GM12874 (cell line): ENCODE measurements at regions not wholly inside any gene's neighbourhood (a gene's known extent, or its start where the extent isn't known, plus 50 kb on each side); places are given as distances from the start of the nearest gene placed in this dataset.

Experiments used
- TF ChIP-seq, protein P1 (sequence below): IDR thresholded peaks from 2 replicates; pipeline ENCODE4 v1.5.1; 2011; ENCODE audit warnings: low read depth, mild to moderate bottlenecking, control low read depth, low read length, moderate library complexity; ENCODE audit not compliant: insufficient read depth

DNA sequence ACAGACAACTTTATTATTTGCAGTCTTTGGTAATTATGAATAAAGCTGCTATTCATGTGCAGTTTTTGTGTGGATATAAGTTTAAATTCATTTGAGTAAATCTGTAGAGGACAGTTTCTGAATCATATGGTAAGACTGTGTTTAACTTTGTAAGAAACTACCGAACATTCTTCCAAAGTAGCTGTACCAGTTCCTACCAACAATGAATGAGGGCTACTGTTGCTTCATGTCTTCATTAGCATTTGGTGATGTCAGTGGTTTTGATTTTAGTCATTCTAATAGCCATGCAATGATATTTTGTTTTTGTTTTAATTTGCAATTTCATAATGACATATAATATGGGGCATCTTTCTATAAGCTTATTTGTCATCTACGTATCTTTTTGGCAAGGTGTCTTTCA is 501.3 kb upstream of the RORB start:
- TF ChIP-seq, protein P1, sequence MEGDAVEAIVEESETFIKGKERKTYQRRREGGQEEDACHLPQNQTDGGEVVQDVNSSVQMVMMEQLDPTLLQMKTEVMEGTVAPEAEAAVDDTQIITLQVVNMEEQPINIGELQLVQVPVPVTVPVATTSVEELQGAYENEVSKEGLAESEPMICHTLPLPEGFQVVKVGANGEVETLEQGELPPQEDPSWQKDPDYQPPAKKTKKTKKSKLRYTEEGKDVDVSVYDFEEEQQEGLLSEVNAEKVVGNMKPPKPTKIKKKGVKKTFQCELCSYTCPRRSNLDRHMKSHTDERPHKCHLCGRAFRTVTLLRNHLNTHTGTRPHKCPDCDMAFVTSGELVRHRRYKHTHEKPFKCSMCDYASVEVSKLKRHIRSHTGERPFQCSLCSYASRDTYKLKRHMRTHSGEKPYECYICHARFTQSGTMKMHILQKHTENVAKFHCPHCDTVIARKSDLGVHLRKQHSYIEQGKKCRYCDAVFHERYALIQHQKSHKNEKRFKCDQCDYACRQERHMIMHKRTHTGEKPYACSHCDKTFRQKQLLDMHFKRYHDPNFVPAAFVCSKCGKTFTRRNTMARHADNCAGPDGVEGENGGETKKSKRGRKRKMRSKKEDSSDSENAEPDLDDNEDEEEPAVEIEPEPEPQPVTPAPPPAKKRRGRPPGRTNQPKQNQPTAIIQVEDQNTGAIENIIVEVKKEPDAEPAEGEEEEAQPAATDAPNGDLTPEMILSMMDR: no peak

DNA sequence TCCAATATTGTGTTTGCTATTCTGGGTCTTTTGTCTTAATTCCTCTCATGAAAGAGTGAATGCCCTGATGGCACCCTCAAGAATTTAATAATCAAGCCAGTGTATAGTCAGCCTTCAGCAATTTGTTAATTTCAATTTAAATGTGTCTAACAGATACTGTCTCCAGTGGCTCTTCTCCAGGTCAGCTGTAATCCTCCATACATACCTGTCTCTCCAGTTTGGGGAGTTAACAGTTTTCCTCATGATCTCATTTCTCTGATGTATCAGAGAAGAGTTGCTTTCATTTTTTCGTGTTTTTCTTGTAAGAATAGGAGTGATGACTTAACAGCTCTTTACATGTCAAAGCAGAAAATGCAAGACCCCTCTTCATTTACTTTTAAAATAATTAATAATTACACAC is 500.3 kb upstream of the RORB start:
- TF ChIP-seq, protein P1: no peak

DNA sequence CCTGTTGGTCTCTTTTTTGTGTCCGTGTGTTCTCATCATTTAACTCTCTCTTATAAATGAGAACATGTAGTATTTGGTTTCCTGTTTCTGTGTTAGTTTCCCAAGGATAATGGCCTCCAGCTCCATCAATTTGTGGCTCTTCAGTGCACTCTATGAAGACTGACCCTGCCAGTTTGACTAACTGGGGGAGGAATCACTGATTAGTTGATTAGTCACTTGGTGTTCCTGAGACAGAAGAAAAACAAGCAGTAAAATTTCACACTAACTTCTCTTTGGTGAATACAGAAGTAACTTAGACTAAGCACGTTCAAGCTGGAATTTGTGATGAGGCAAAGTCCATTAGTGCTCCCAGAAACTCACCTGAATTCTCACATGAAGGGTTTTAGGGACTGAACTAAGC is 495.8 kb upstream of the RORB start:
- TF ChIP-seq, protein P1: no peak

DNA sequence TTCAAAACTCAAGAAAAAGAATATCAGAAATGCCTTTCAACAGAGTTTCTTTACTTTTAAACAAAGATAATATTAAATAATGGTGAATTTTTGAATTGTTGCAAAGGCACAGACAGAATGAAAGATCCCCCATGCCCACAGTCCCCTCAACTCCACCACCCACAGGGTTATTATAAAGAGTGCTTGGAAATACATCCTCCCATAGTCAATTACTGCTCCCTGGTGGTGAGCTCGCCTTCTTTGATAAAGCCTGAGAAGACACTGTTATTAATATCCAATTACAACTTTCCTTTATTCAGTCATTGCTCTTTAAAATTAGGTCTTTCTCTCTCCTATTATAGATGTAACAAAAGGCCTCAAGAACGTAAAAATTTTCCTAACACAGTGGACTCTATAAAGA is 490.2 kb upstream of the RORB start:
- TF ChIP-seq, protein P1: no peak

DNA sequence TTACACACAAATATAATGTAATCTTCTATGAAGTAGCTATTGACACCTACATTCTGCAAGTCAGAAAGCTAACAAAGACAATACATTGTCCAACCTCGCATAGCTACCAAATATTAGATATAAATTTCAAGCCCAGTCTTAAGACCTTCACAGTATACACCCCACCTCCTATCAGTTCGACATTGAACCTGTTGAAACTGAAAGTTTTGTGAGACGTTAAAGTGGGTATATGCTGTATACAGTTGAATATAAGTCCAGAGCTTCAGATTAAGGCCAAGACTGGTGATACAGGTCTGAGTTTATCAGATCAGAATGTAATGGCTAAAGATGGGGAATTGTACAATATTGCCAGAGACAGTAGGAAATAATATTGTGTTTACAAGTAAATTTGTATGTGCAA is 489.3 kb upstream of the RORB start:
- TF ChIP-seq, protein P1: no peak

DNA sequence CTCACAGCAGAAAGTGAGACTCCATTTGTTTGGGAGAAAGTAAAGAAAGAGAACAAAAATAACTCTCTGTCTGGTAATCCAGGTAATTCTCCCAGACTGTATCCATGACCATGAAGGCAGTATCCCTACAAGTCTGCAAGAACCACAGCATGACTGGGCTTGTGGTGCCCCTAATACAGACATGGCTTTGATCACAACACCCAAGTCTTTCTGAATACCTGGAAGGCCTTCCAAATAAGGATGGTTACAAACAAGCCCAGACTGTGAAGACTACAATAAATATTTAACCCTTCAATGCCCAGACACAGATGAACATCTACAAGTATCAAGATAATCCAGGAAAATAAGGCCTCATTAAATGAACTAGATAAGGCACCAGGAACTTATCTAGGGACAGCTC is 481.1 kb upstream of the RORB start:
- TF ChIP-seq, protein P1: no peak

DNA sequence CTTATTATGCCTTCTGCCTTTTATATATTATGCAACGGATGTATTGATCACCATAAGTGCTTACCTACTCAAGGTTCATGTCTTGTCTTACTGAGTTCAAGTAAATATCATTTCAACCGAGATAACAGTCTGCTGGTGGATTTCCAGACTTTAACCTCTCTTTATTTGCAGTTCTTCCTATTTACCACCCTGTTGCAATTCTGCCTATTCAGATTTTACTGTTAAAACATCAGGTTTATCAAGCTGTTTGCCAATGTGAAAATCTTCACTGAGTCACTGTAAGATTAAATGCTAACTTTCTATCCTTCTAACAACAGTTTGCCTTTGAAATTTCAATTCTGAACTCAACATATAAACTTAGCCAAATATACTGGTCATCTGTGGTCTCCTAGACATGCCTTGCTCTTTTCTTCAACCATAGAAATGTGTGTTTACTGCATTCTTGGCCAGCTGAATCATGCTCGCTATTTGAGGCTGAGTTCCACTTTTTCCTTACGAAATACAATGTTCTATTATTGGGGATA is 471.7 kb upstream of the RORB start:
- TF ChIP-seq, protein P1: no peak
